ENCODE measurements at regions not wholly inside any gene's neighbourhood (a gene's known extent, or its start where the extent isn't known, plus 50 kb on each side); places are given as distances from the start of the nearest gene placed in this dataset.

GRCh38 chr21:27532076-27532475, 565.2 kb upstream of the ADAMTS5 start (continued):
- TF ChIP-seq, protein P1, sequence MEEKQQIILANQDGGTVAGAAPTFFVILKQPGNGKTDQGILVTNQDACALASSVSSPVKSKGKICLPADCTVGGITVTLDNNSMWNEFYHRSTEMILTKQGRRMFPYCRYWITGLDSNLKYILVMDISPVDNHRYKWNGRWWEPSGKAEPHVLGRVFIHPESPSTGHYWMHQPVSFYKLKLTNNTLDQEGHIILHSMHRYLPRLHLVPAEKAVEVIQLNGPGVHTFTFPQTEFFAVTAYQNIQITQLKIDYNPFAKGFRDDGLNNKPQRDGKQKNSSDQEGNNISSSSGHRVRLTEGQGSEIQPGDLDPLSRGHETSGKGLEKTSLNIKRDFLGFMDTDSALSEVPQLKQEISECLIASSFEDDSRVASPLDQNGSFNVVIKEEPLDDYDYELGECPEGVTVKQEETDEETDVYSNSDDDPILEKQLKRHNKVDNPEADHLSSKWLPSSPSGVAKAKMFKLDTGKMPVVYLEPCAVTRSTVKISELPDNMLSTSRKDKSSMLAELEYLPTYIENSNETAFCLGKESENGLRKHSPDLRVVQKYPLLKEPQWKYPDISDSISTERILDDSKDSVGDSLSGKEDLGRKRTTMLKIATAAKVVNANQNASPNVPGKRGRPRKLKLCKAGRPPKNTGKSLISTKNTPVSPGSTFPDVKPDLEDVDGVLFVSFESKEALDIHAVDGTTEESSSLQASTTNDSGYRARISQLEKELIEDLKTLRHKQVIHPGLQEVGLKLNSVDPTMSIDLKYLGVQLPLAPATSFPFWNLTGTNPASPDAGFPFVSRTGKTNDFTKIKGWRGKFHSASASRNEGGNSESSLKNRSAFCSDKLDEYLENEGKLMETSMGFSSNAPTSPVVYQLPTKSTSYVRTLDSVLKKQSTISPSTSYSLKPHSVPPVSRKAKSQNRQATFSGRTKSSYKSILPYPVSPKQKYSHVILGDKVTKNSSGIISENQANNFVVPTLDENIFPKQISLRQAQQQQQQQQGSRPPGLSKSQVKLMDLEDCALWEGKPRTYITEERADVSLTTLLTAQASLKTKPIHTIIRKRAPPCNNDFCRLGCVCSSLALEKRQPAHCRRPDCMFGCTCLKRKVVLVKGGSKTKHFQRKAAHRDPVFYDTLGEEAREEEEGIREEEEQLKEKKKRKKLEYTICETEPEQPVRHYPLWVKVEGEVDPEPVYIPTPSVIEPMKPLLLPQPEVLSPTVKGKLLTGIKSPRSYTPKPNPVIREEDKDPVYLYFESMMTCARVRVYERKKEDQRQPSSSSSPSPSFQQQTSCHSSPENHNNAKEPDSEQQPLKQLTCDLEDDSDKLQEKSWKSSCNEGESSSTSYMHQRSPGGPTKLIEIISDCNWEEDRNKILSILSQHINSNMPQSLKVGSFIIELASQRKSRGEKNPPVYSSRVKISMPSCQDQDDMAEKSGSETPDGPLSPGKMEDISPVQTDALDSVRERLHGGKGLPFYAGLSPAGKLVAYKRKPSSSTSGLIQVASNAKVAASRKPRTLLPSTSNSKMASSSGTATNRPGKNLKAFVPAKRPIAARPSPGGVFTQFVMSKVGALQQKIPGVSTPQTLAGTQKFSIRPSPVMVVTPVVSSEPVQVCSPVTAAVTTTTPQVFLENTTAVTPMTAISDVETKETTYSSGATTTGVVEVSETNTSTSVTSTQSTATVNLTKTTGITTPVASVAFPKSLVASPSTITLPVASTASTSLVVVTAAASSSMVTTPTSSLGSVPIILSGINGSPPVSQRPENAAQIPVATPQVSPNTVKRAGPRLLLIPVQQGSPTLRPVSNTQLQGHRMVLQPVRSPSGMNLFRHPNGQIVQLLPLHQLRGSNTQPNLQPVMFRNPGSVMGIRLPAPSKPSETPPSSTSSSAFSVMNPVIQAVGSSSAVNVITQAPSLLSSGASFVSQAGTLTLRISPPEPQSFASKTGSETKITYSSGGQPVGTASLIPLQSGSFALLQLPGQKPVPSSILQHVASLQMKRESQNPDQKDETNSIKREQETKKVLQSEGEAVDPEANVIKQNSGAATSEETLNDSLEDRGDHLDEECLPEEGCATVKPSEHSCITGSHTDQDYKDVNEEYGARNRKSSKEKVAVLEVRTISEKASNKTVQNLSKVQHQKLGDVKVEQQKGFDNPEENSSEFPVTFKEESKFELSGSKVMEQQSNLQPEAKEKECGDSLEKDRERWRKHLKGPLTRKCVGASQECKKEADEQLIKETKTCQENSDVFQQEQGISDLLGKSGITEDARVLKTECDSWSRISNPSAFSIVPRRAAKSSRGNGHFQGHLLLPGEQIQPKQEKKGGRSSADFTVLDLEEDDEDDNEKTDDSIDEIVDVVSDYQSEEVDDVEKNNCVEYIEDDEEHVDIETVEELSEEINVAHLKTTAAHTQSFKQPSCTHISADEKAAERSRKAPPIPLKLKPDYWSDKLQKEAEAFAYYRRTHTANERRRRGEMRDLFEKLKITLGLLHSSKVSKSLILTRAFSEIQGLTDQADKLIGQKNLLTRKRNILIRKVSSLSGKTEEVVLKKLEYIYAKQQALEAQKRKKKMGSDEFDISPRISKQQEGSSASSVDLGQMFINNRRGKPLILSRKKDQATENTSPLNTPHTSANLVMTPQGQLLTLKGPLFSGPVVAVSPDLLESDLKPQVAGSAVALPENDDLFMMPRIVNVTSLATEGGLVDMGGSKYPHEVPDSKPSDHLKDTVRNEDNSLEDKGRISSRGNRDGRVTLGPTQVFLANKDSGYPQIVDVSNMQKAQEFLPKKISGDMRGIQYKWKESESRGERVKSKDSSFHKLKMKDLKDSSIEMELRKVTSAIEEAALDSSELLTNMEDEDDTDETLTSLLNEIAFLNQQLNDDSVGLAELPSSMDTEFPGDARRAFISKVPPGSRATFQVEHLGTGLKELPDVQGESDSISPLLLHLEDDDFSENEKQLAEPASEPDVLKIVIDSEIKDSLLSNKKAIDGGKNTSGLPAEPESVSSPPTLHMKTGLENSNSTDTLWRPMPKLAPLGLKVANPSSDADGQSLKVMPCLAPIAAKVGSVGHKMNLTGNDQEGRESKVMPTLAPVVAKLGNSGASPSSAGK (IDR thresholded peaks at IDR 0.05), result no peak
- TF ChIP-seq HES1 (IDR thresholded peaks at IDR 0.05; ENCODE audit: low read depth), result no peak
